Cardiac muscle cell (in vitro differentiated cells and primary cell): ENCODE measurements at regions not wholly inside any gene's neighbourhood (a gene's known extent, or its start where the extent isn't known, plus 50 kb on each side); places are given as distances from the start of the nearest gene placed in this dataset.
"Not testable (repeated sequence)": the region's sequence is repeated elsewhere in the genome, so short reads cannot be mapped to it uniquely, and the experiment has no call there.

Experiments used
- DNase-seq, 2 donors: peaks; one replicate each; pipeline versions ENCODE4 v3.0.0 to v3.0.0-alpha.2; 2010 to 2017; ENCODE audit warnings: low read depth in 1 of 2, low spot score in 1 of 2
- H3K27ac ChIP-seq: fragments of 200-600 bp; sonication (generic); 2 replicates; pipeline ENCODE4 v1.5.1; 2016
- H3K27me3 ChIP-seq: fragments of 200-600 bp; sonication (generic); 2 replicates; pipeline ENCODE4 v1.6.0; 2016; ENCODE audit warnings: control low read depth
- H3K36me3 ChIP-seq: fragments of 200-600 bp; sonication (generic); 2 replicates; pipeline ENCODE4 v1.5.1; 2016; ENCODE audit warnings: control low read depth
- H3K4me1 ChIP-seq: fragments of 200-600 bp; sonication (generic); 2 replicates; pipeline ENCODE4 v1.8.1; 2017; ENCODE audit warnings: low read depth, mild to moderate bottlenecking, mixed run types
- H3K4me3 ChIP-seq: fragments of 200-600 bp; sonication (generic); 2 replicates; pipeline ENCODE4 v1.5.1; 2016; ENCODE audit warnings: mild to moderate bottlenecking
- H3K9me3 ChIP-seq: fragments of 200-600 bp; sonication (generic); 2 replicates; pipeline ENCODE4 v1.5.1; 2017; ENCODE audit warnings: low read depth, mild to moderate bottlenecking, control low read depth
- TF ChIP-seq, protein P1 (sequence below): IDR thresholded peaks from 2 replicates; pipeline ENCODE4 v1.5.1; 2012; ENCODE audit warnings: low read depth, mild to moderate bottlenecking, low read length

GRCh38 chrX:1041091-1041490 lies 171.4 kb downstream of the CRLF2 start:
- no peak for DNase-seq
- Histone ChIP-seq H3K4me1 (no peaks in the 10 kb centered on the region), H3K36me3 (no peaks in the 10 kb centered on the region), H3K9me3 (no peaks in the 10 kb centered on the region), H3K27ac (no peak overlapping the region), H3K27me3 (no peaks in the 10 kb centered on the region), H3K4me3 (no peak overlapping the region)
- TF ChIP-seq, protein P1, sequence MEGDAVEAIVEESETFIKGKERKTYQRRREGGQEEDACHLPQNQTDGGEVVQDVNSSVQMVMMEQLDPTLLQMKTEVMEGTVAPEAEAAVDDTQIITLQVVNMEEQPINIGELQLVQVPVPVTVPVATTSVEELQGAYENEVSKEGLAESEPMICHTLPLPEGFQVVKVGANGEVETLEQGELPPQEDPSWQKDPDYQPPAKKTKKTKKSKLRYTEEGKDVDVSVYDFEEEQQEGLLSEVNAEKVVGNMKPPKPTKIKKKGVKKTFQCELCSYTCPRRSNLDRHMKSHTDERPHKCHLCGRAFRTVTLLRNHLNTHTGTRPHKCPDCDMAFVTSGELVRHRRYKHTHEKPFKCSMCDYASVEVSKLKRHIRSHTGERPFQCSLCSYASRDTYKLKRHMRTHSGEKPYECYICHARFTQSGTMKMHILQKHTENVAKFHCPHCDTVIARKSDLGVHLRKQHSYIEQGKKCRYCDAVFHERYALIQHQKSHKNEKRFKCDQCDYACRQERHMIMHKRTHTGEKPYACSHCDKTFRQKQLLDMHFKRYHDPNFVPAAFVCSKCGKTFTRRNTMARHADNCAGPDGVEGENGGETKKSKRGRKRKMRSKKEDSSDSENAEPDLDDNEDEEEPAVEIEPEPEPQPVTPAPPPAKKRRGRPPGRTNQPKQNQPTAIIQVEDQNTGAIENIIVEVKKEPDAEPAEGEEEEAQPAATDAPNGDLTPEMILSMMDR, result no peak

DNA sequence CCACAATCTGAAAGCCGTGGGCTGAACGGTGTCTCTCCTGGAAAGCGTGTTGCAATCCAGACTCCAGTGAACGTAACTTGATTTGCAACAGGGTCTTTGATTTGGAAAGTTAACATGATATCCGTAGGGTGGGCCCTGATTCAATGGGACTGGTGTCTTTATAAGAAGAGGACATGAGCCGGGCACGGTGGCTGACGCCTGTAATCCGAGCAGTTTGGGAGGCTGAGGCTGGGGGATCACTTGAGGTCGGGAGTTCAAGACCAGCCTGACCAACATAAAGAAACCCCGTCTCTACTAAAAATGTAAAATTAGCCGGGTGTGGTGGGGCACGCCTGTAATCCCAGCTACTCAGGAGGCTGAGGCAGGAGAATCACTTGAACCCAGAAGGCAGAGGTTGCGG lies 176.5 kb downstream of the CRLF2 start:
- not testable (repeated sequence) for H3K4me3 ChIP-seq, DNase-seq, H3K27ac ChIP-seq, H3K4me1 ChIP-seq, H3K27me3 ChIP-seq, H3K36me3 ChIP-seq, H3K9me3 ChIP-seq

GRCh38 chrX:1035206-1035605 lies 177.2 kb downstream of the CRLF2 start:
- H3K27ac ChIP-seq, result no peak overlapping the region
- no peaks in the 10 kb centered on the region for H3K9me3 ChIP-seq
- TF ChIP-seq, protein P1, result no peak
- DNase-seq, result no peak
- no peaks in the 10 kb centered on the region for H3K36me3 ChIP-seq
- no peaks in the 10 kb centered on the region for H3K4me1 ChIP-seq
- H3K27me3 ChIP-seq, result no peaks in the 10 kb centered on the region
- no peak overlapping the region for H3K4me3 ChIP-seq

DNA sequence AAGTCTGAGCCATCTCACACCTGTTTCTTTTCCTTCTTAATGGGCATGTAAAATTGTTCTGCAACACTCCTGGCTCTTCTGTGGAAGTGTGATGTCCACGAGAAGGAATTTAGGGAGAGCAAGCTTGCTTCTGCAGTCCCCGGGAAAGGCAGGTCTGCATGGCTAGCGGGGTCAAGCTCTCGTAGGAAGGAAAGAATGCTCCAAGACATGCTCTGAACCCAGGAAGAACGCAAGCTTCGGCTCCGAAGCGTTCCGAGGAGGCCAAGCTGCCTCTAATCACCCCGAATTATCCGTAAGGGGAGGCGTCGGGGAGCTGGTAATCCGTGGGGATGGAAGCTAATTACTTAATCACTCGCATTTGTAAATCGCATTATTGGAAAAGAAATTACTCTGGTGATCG lies 177.7 kb downstream of the CRLF2 start:
- Histone ChIP-seq H3K27me3 (no peaks in the 10 kb centered on the region), H3K36me3 (no peaks in the 10 kb centered on the region), H3K9me3 (no peaks in the 10 kb centered on the region), H3K4me3 (no peak overlapping the region), H3K27ac (no peak overlapping the region), H3K4me1 (no peaks in the 10 kb centered on the region)
- no peak for DNase-seq
- TF ChIP-seq, protein P1, result no peak

GRCh38 chrX:1031521-1032430 lies 180.7 kb downstream of the CRLF2 start:
- no peak for DNase-seq

DNA sequence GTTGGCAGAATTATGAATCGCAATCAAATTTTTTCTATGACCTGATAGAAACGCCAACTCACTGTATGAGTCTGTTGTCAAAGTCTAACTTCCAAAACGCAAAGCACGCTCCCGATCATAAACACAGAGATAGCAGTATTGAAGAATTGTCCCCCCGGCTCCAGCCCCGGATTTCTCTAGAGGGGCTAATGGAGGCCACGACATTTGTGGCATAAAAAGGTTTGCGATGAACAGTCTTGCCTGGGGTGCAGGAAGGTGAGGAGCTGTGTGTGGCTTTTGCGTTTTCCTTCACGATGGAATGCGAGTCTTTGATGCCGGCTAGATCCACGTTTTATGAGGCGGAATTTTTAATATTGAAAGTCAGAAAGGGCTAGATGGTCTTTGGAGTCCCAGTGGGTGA lies 183.0 kb downstream of the CRLF2 start:
- Histone ChIP-seq H3K4me3 (no peak overlapping the region), H3K4me1 (no peaks in the 10 kb centered on the region), H3K27ac (no peak overlapping the region), H3K36me3 (no peaks in the 10 kb centered on the region), H3K27me3 (no peaks in the 10 kb centered on the region), H3K9me3 (no peaks in the 10 kb centered on the region)
- no peak for DNase-seq
- TF ChIP-seq, protein P1, result no peak

More at GRCh38 chrX:1031521-1032430, 180.7 kb downstream of the CRLF2 start:
- H3K27ac ChIP-seq, result no peak overlapping the region
- H3K27me3 ChIP-seq, result no peaks in the 10 kb centered on the region
- H3K4me3 ChIP-seq, result no peak overlapping the region
- TF ChIP-seq, protein P1, result no peak
- H3K9me3 ChIP-seq, result no peaks in the 10 kb centered on the region
- no peaks in the 10 kb centered on the region for H3K36me3 ChIP-seq
- H3K4me1 ChIP-seq, result no peaks in the 10 kb centered on the region
